ENCODE measurements at regions not wholly inside any gene's neighbourhood (a gene's known extent, or its start where the extent isn't known, plus 50 kb on each side); places are given as distances from the start of the nearest gene placed in this dataset.
"Not testable (repeated sequence)": the region's sequence is repeated elsewhere in the genome, so short reads cannot be mapped to it uniquely, and the experiment has no call there.

GRCh38 chr1:178672434-178672833 is 52.6 kb upstream of the RALGPS2 start:
- DNase-seq (no peak), ATAC-seq (no peak)
- H3K27me3 Mint-ChIP-seq (ENCODE audit: low read depth) = peaks cover 2% of the 10 kb centered on the region
- no peaks in the 10 kb centered on the region for H3K9me3 Mint-ChIP-seq (ENCODE audit: insufficient read depth)
- H3K4me3 Mint-ChIP-seq = no peak overlapping the region
- H3K36me3 Mint-ChIP-seq (ENCODE audit: low read depth) = no peaks in the 10 kb centered on the region
- no peaks in the 10 kb centered on the region for H3K4me1 Mint-ChIP-seq (ENCODE audit: low read depth)
- no peak overlapping the region for H3K27ac Mint-ChIP-seq
- ChIA-PET POLR2A (no interaction called here), CTCF (no interaction called here)

- H3K9me3 Mint-ChIP-seq (ENCODE audit: insufficient read depth); H3K4me3 Mint-ChIP-seq; DNase-seq; H3K27me3 Mint-ChIP-seq (ENCODE audit: low read depth); H3K4me1 Mint-ChIP-seq (ENCODE audit: low read depth); POLR2A ChIA-PET; ATAC-seq; H3K27ac Mint-ChIP-seq; H3K36me3 Mint-ChIP-seq (ENCODE audit: low read depth); CTCF ChIA-PET: not testable (repeated sequence)
Observed at GRCh38 chr1:178674559-178674958, 50.5 kb upstream of the RALGPS2 start.
